A549 (cell line): ENCODE measurements at regions not wholly inside any gene's neighbourhood (a gene's known extent, or its start where the extent isn't known, plus 50 kb on each side); places are given as distances from the start of the nearest gene placed in this dataset.

Source experiments
- ATAC-seq, 2 experiments: fragments of 200-7000 bp in 1 of 2; fragments of >200 bp in 1 of 2; cut with Nextera tagmentation in 1 of 2; cut with Tn5 transposase in 1 of 2; 3 replicates each; pipeline versions ENCODE4 v1.8.0 to v1.9.1; 2018 to 2020; ENCODE audit warnings: mild to moderate bottlenecking in 1 of 2, moderate library complexity in 1 of 2
- CTCF ChIA-PET: fragments of 300-600 bp; sonication (Branson Sonifier 250); formaldehyde crosslinking; extraction: SDS; loops from one replicate; lab custom pipeline; 2021; ENCODE audit warnings: antibody characterized with exemption, inconsistent platforms; lab: Yijun Ruan, JAX
- POLR2A ChIA-PET: fragments of 350-600 bp; formaldehyde crosslinking; extraction: SDS; loops from one replicate; lab custom pipeline; 2021; ENCODE audit warnings: antibody characterized with exemption, inconsistent platforms; lab: Yijun Ruan, JAX
- DNase-seq, 2 experiments: peaks; one replicate each; pipeline versions ENCODE4 v3.0.0 to v3.0.0-alpha.2; 2011 to 2016; ENCODE audit warnings: low read depth in 1 of 2, low spot score in 1 of 2
- FAIRE-seq: peaks from 2 replicates; lab custom pipeline; 2011; peaks lifted over from hg19 to GRCh38; lab: Jason Lieb, UNC
- H3K27ac ChIP-seq, 2 experiments: fragments of >200 bp; sonication (Bioruptor Twin); formaldehyde crosslinking; 3 replicates each; pipeline ENCODE4 v1.5.1; 2016 to 2017
- H3K4me1 ChIP-seq: fragments of >200 bp; sonication (Bioruptor Twin); formaldehyde crosslinking; 3 replicates; pipeline ENCODE4 v1.6.1; 2016
- H3K4me2 ChIP-seq: fragments of >200 bp; sonication (Bioruptor Twin); formaldehyde crosslinking; 3 replicates; pipeline ENCODE4 v1.6.1; 2016
- H3K4me3 ChIP-seq: fragments of >200 bp; sonication (Bioruptor Twin); formaldehyde crosslinking; 3 replicates; pipeline ENCODE4 v1.5.1; 2016
- H3K9me3 ChIP-seq: fragments of >200 bp; sonication (Bioruptor Twin); formaldehyde crosslinking; 3 replicates; pipeline ENCODE4 v1.6.1; 2016
- BCL3 ChIP-seq: fragments of >200 bp; sonication (Bioruptor Twin); formaldehyde crosslinking; IDR thresholded peaks from 3 replicates; pipeline ENCODE4 v1.6.1; 2016
- CEBPB ChIP-seq, 2 experiments: fragments of >200 bp in 1 of 2; sonication (Bioruptor Twin) in 1 of 2; formaldehyde crosslinking in 1 of 2; IDR thresholded peaks; 2 replicates each; pipeline ENCODE4 v1.6.1; 2012 to 2016
- CHD4 ChIP-seq: fragments of 200-600 bp; sonication (generic); IDR thresholded peaks from 2 replicates; pipeline ENCODE4 v1.6.1; 2016; ENCODE audit warnings: antibody characterized with exemption, mild to moderate bottlenecking, borderline replicate concordance
- CTCF ChIP-seq: fragments of >200 bp; sonication (Bioruptor Twin); formaldehyde crosslinking; IDR thresholded peaks from 3 replicates; pipeline ENCODE4 v1.5.1; 2016
- E2F6 ChIP-seq: IDR thresholded peaks from 2 replicates; pipeline ENCODE4 v1.6.1; 2012; ENCODE audit warnings: low read depth, borderline replicate concordance
- EHF ChIP-seq: fragments of 250-450 bp; sonication (Bioruptor Pico); IDR thresholded peaks from 2 replicates; pipeline ENCODE4 v1.5.0; 2020; ENCODE audit warnings: mild to moderate bottlenecking
- ESRRA ChIP-seq: fragments of 150-350 bp; IDR thresholded peaks from 2 replicates; pipeline ENCODE4 v1.6.1; 2014; ENCODE audit warnings: mild to moderate bottlenecking, low read length, borderline replicate concordance
- FOXS1 ChIP-seq: fragments of 250-450 bp; sonication (Bioruptor Pico); IDR thresholded peaks from 2 replicates; pipeline ENCODE4 v1.5.0; 2020; ENCODE audit warnings: mild to moderate bottlenecking, moderate library complexity
- HES2 ChIP-seq: fragments of >200 bp; sonication (Bioruptor Twin); formaldehyde crosslinking; IDR thresholded peaks from 2 replicates; pipeline ENCODE4 v1.6.1; 2016
- HOXA7 ChIP-seq: fragments of 250-450 bp; sonication (Bioruptor Pico); IDR thresholded peaks from 2 replicates; pipeline ENCODE4 v1.5.0; 2020; ENCODE audit warnings: mild to moderate bottlenecking, moderate library complexity
- HOXB13 ChIP-seq: fragments of 250-450 bp; sonication (Bioruptor Pico); IDR thresholded peaks from 2 replicates; pipeline ENCODE4 v1.5.0; 2020; ENCODE audit warnings: low read depth, mild to moderate bottlenecking, moderate library complexity
- JUNB ChIP-seq: fragments of >200 bp; sonication (Bioruptor Twin); formaldehyde crosslinking; IDR thresholded peaks from 2 replicates; pipeline ENCODE4 v1.6.1; 2016
- KDM1A ChIP-seq: fragments of 200-600 bp; sonication (generic); IDR thresholded peaks from 2 replicates; pipeline ENCODE4 v1.6.1; 2016; ENCODE audit warnings: low read depth, mild to moderate bottlenecking
- KDM5A ChIP-seq: fragments of 200-600 bp; sonication (generic); IDR thresholded peaks from 2 replicates; pipeline ENCODE4 v1.6.1; 2016; ENCODE audit warnings: antibody characterized with exemption, mild to moderate bottlenecking
- MAX ChIP-seq: IDR thresholded peaks from 2 replicates; pipeline ENCODE4 v1.6.1; 2012
- NPAS2 ChIP-seq: fragments of 250-450 bp; sonication (Bioruptor Pico); IDR thresholded peaks from 2 replicates; pipeline ENCODE4 v1.8.0; 2022; ENCODE audit warnings: mild to moderate bottlenecking, moderate library complexity, borderline replicate concordance
- NR3C1 ChIP-seq: fragments of >200 bp; sonication (Bioruptor Twin); formaldehyde crosslinking; IDR thresholded peaks from 3 replicates; pipeline ENCODE4 v1.6.1; 2017
- PHF8 ChIP-seq: fragments of 200-600 bp; sonication (generic); IDR thresholded peaks from 2 replicates; pipeline ENCODE4 v1.6.1; 2016; ENCODE audit warnings: low read depth, mild to moderate bottlenecking, antibody characterized with exemption, moderate library complexity, borderline replicate concordance
- POLR2AphosphoS2 ChIP-seq: conservative IDR thresholded peaks from 2 replicates; pipeline ENCODE4 v1.6.1; 2012; ENCODE audit warnings: low read length, improper control_type of control experiment, inconsistent platforms
- RAD21 ChIP-seq, 2 experiments: fragments of >200 bp in 1 of 2; sonication (Bioruptor Twin) in 1 of 2; formaldehyde crosslinking in 1 of 2; IDR thresholded peaks in 1 of 2; conservative IDR thresholded peaks in 1 of 2; 2 replicates in 1 of 2; 3 replicates in 1 of 2; pipeline ENCODE4 v1.6.1; 2012 to 2018; ENCODE audit warnings: inconsistent platforms in 1 of 2
- REST ChIP-seq: fragments of 200-600 bp; sonication (generic); IDR thresholded peaks from 2 replicates; pipeline ENCODE4 v1.6.1; 2016; ENCODE audit warnings: antibody characterized with exemption, mild to moderate bottlenecking, moderate library complexity
- RFX5 ChIP-seq: fragments of 450-650 bp; IDR thresholded peaks from 2 replicates; pipeline ENCODE4 v1.7.1; 2014; ENCODE audit warnings: antibody characterized with exemption, mild to moderate bottlenecking, moderate library complexity
- RNF2 ChIP-seq: fragments of 200-600 bp; sonication (generic); IDR thresholded peaks from 2 replicates; pipeline ENCODE4 v1.6.1; 2016; ENCODE audit warnings: low read depth, mild to moderate bottlenecking, antibody characterized with exemption, moderate library complexity, borderline replicate concordance
- SMC3 ChIP-seq: fragments of >200 bp; sonication (Bioruptor Twin); formaldehyde crosslinking; IDR thresholded peaks from 3 replicates; pipeline ENCODE4 v1.6.1; 2018; ENCODE audit warnings: inconsistent platforms
- TP53 ChIP-seq: fragments of 250-450 bp; sonication (Bioruptor Pico); IDR thresholded peaks from 2 replicates; pipeline ENCODE4 v1.5.0; 2021; ENCODE audit warnings: mild to moderate bottlenecking, moderate library complexity
- ZC3H11A ChIP-seq: fragments of 450-650 bp; IDR thresholded peaks from 2 replicates; pipeline ENCODE4 v1.6.1; 2014; ENCODE audit warnings: antibody characterized with exemption, mild to moderate bottlenecking
- ZFP36 ChIP-seq: fragments of 450-650 bp; IDR thresholded peaks from 2 replicates; pipeline ENCODE4 v1.6.1; 2014; ENCODE audit warnings: borderline replicate concordance; ENCODE audit not compliant: partially characterized antibody
- ZNF302 ChIP-seq: fragments of 250-450 bp; sonication (Bioruptor Pico); IDR thresholded peaks from 2 replicates; pipeline ENCODE4 v1.9.0; 2021; ENCODE audit warnings: inconsistent platforms, mild to moderate bottlenecking, moderate library complexity
- WGBS: methylation state at CpG from one replicate; pipeline ENCODE4 v1.1.6; 2017; ENCODE audit errors: missing lambda C conversion rate; 5-methylcytosine and 5-hydroxymethylcytosine counted together

- peaks cover 15% of the 10 kb centered on the region; the same call in 2 of the 3 replicates for H3K9me3 ChIP-seq
- no peak overlapping the region for H3K4me2 ChIP-seq
- ChIA-PET CTCF (no interaction called here), POLR2A (no interaction called here)
- DNase-seq, result no peak
- TF ChIP-seq JUNB (no peak), E2F6 (no peak), FOXS1 (CRISPR knock-in tag) (no peak), ESRRA (no peak)
- H3K4me3 ChIP-seq, result no peak overlapping the region
- no peak for FAIRE-seq
- no peak overlapping the region for H3K27ac ChIP-seq
- H3K4me1 ChIP-seq, result no peaks in the 10 kb centered on the region
- WGBS, result 2% methylated on average over 1 of the region's 1 CpG
- ATAC-seq, result no peak
These were observed 1139.6 kb upstream of the NUDT12 start for GRCh38 chr5:104702212-104702611.

- Histone ChIP-seq H3K27ac (no peak overlapping the region), H3K4me3 (no peak overlapping the region), H3K9me3 (peaks cover 15% of the 10 kb centered on the region; the same call in 2 of the 3 replicates), H3K4me1 (no peaks in the 10 kb centered on the region), H3K4me2 (no peak overlapping the region)
- 19% methylated on average over 2 of the region's 2 CpGs for WGBS
- FAIRE-seq, result no peak
- POLR2A ChIA-PET, result no interaction called here
- no peak for TF ChIP-seq RFX5
- TF ChIP-seq HOXB13, result no peak
- TF ChIP-seq SMC3, result no peak
- TF ChIP-seq HES2, result no peak
- TF ChIP-seq RNF2, result no peak
- no peak for TF ChIP-seq MAX
- TF ChIP-seq ZC3H11A, result no peak
- TF ChIP-seq PHF8, result no peak
- no peak for TF ChIP-seq POLR2AphosphoS2
- TF ChIP-seq CHD4, result no peak
- no peak for TF ChIP-seq ZFP36
- TF ChIP-seq E2F6, result no peak
- no peak for TF ChIP-seq REST
- no peak for DNase-seq
- no peak for ATAC-seq
- CTCF ChIA-PET, result no interaction called here
These were observed 1136.8 kb upstream of the NUDT12 start for GRCh38 chr5:104699438-104699837.

- H3K9me3 ChIP-seq, result no peaks in the 10 kb centered on the region; the same call in 2 of the 3 replicates
- CTCF ChIA-PET, result no interaction called here
- no peak overlapping the region for H3K27ac ChIP-seq
- DNase-seq (no peak), FAIRE-seq (no peak), ATAC-seq (no peak)
- no peaks in the 10 kb centered on the region for H3K4me1 ChIP-seq
- WGBS, result 40% methylated on average over 1 of the region's 1 CpG
- H3K4me3 ChIP-seq, result no peak overlapping the region
- POLR2A ChIA-PET, result no interaction called here
- H3K4me2 ChIP-seq, result no peak overlapping the region
- no peak for TF ChIP-seq CTCF
- no peak for TF ChIP-seq NPAS2 (CRISPR knock-in tag)
- TF ChIP-seq EHF (CRISPR knock-in tag), result no peak
- TF ChIP-seq NR3C1, result no peak
- TF ChIP-seq HOXA7, result no peak
- TF ChIP-seq CEBPB (IDR thresholded peaks at IDR 0.05), result no peak
- no peak for TF ChIP-seq TP53
- no peak for TF ChIP-seq JUNB
- TF ChIP-seq KDM5A, result no peak
- TF ChIP-seq BCL3, result no peak
- no peak for TF ChIP-seq KDM1A
- TF ChIP-seq RAD21 (conservative IDR thresholded peaks at IDR 0.05 in 1 of 2, IDR thresholded peaks at IDR 0.05 in 1 of 2), result no peak
- no peak for TF ChIP-seq ZNF302 (CRISPR knock-in tag)
These were observed 1098.7 kb upstream of the NUDT12 start for GRCh38 chr5:104661256-104661655.
